Gastrocnemius medialis (tissue), 4 donors: ENCODE measurements at regions not wholly inside any gene's neighbourhood (a gene's known extent, or its start where the extent isn't known, plus 50 kb on each side); places are given as distances from the start of the nearest gene placed in this dataset.

Source experiments
- CTCF ChIP-seq, 5 experiments: fragments of 450-650 bp in 3 of 5; fragments of 200-600 bp in 2 of 5; sonication (generic) in 2 of 5; IDR thresholded peaks in 4 of 5; conservative IDR thresholded peaks in 1 of 5; 1 replicate in 4 of 5; 2 replicates in 1 of 5; pipeline ENCODE4 v1.5.1; 2016 to 2019; ENCODE audit warnings: antibody characterized with exemption in 5 of 5, mild to moderate bottlenecking in 3 of 5, moderate library complexity in 3 of 5
- POLR2A ChIP-seq, 2 donors: fragments of 450-650 bp; IDR thresholded peaks; one replicate each; pipeline ENCODE4 v1.6.1; 2017; ENCODE audit warnings: antibody characterized with exemption in 2 of 2, mild to moderate bottlenecking in 2 of 2, moderate library complexity in 2 of 2

- TF ChIP-seq CTCF (IDR thresholded peaks at IDR 0.05 in 4 of 5, conservative IDR thresholded peaks at IDR 0.05 in 1 of 5) (no peak), POLR2A (IDR thresholded peaks at IDR 0.05) (no peak)
Measured at GRCh38 chr9:22286661-22287060, 160.0 kb upstream of the DMRTA1 start.
